RKO (cell line): ENCODE measurements at regions not wholly inside any gene's neighbourhood (a gene's known extent, or its start where the extent isn't known, plus 50 kb on each side); places are given as distances from the start of the nearest gene placed in this dataset.

Source experiments
- DNase-seq: peaks from one replicate; pipeline ENCODE4 v3.0.0-alpha.2; 2016; ENCODE audit warnings: low spot score

GRCh38 chr13:90746230-90746629 lies 601.3 kb upstream of the MIR17HG start:
- DNase-seq: no peak

GRCh38 chr13:90750021-90750420 lies 597.5 kb upstream of the MIR17HG start:
- no peak for DNase-seq

GRCh38 chr13:90751026-90751425 lies 596.5 kb upstream of the MIR17HG start:
- DNase-seq: no peak

- DNase-seq: no peak
Measured at GRCh38 chr13:90752070-90752469, 595.4 kb upstream of the MIR17HG start.

GRCh38 chr13:90757127-90757680 lies 590.3 kb upstream of the MIR17HG start:
- no peak for DNase-seq

- DNase-seq: no peak
Measured at GRCh38 chr13:90760639-90761038, 586.8 kb upstream of the MIR17HG start.

GRCh38 chr13:90763476-90764150 lies 583.9 kb upstream of the MIR17HG start:
- DNase-seq: no peak

GRCh38 chr13:90766386-90766902 lies 581.0 kb upstream of the MIR17HG start:
- DNase-seq: no peak

GRCh38 chr13:90768116-90768515 lies 579.4 kb upstream of the MIR17HG start:
- DNase-seq: no peak

GRCh38 chr13:90769387-90769786 lies 578.1 kb upstream of the MIR17HG start:
- no peak for DNase-seq

GRCh38 chr13:90770334-90770733 lies 577.2 kb upstream of the MIR17HG start:
- DNase-seq: no peak

- DNase-seq: no peak
Measured at GRCh38 chr13:90773681-90774080, 573.8 kb upstream of the MIR17HG start.

- no peak for DNase-seq
Measured at GRCh38 chr13:90776051-90776748, 571.3 kb upstream of the MIR17HG start.

GRCh38 chr13:90783273-90783672 lies 564.2 kb upstream of the MIR17HG start:
- DNase-seq: no peak

- no peak for DNase-seq
Measured at GRCh38 chr13:90787007-90787406, 560.5 kb upstream of the MIR17HG start.

- DNase-seq: peak; percentile 55
Measured at GRCh38 chr13:90792335-90792734, 555.2 kb upstream of the MIR17HG start.

GRCh38 chr13:90793261-90793820 lies 554.1 kb upstream of the MIR17HG start:
- no peak for DNase-seq

GRCh38 chr13:90796474-90796873 lies 551.0 kb upstream of the MIR17HG start:
- no peak for DNase-seq

- no peak for DNase-seq
Measured at GRCh38 chr13:90797335-90797734, 550.2 kb upstream of the MIR17HG start.

- DNase-seq: no peak
Measured at GRCh38 chr13:90798381-90798780, 549.1 kb upstream of the MIR17HG start.

- DNase-seq: no peak
Measured at GRCh38 chr13:90800082-90800746, 547.3 kb upstream of the MIR17HG start.

GRCh38 chr13:90801621-90802020 lies 545.9 kb upstream of the MIR17HG start:
- no peak for DNase-seq
